ENCODE measurements at regions not wholly inside any gene's neighbourhood (a gene's known extent, or its start where the extent isn't known, plus 50 kb on each side); places are given as distances from the start of the nearest gene placed in this dataset.

DNA sequence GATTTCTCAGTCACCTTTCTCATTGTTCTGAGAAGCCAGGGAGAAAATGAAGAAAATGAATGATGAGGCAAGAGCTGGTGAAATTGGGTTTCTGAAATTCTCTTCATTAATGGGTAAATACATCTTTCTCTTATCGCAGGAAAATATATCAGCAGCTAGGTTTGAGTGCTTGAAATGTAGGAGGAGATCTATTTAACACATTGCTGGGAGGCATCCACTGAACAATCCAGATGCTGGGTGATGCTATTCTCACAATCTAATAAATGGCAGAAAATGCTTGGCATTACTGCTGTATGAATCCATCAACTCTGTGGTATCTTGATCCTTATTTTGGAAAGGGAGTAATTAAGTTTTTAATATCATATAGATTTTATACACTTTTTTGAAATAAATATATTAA lies 199.6 kb upstream of the LRP1B start:
- DNase-seq (ENCODE audit: low read depth in 2 of 2) = no peak

GRCh38 chr2:142325870-142326269 lies 195.1 kb upstream of the LRP1B start:
- DNase-seq (ENCODE audit: low read depth in 2 of 2) = no peak

DNA sequence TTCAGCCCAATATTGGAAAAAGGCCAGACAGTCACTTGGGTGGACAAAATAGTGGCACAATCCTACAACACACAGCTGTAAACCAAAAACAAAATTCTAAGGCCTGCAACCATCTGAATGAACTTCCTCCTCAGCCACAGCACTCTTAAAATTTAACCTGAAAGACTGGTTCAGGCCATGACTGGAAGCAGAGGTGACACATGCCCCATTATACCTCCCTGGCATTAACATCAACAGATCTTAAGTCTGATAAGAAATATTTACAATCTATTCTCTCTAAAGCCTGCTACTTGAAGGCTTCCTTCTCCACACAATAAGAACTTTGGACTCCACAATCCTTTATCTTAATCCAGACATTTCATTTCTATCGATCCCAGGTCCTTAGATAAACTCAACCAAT lies 192.4 kb upstream of the LRP1B start:
- no peak for DNase-seq (ENCODE audit: low read depth in 2 of 2)

DNA sequence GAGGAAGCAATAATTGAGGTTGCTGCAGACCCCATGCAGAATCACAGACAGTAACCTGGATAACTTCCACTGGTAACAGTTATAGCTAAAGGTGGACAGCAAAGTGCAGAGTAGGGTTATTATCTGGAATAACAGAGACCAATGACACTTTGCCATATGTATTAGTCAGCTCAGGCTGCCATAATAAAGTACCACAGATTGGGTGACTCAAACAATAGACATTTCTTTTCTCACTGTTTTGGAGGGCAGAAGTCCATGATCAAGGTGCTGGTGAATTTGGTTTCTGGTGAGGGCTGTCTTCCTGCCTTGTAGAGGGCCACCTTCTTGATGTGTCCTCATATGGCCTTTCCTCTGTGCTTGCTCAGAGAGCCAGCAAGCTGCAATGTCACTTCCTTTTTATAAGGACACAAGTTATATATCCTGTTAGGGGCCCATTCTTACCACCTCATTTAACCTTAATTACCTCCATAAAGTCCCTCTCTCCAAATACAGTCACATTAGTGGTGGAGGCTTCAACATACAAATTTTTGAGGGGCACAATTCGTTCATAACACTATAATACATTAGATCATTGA lies 191.0 kb upstream of the LRP1B start:
- no peak for DNase-seq (ENCODE audit: low read depth in 2 of 2)

GRCh38 chr2:142320067-142320466 lies 189.3 kb upstream of the LRP1B start:
- DNase-seq (ENCODE audit: low read depth in 2 of 2) = no peak

- DNase-seq (ENCODE audit: low read depth in 2 of 2) = no peak
Measured at GRCh38 chr2:142316049-142316448, 185.2 kb upstream of the LRP1B start.

- no peak for DNase-seq (ENCODE audit: low read depth in 2 of 2)
Measured at GRCh38 chr2:142315346-142315745, 184.5 kb upstream of the LRP1B start.

GRCh38 chr2:142314164-142314563 lies 183.3 kb upstream of the LRP1B start:
- no peak for DNase-seq (ENCODE audit: low read depth in 2 of 2)

GRCh38 chr2:142310530-142310929 lies 179.7 kb upstream of the LRP1B start:
- DNase-seq (ENCODE audit: low read depth in 2 of 2) = no peak

- DNase-seq (ENCODE audit: low read depth in 2 of 2) = no peak
Measured at GRCh38 chr2:142308744-142309143, 177.9 kb upstream of the LRP1B start.

DNA sequence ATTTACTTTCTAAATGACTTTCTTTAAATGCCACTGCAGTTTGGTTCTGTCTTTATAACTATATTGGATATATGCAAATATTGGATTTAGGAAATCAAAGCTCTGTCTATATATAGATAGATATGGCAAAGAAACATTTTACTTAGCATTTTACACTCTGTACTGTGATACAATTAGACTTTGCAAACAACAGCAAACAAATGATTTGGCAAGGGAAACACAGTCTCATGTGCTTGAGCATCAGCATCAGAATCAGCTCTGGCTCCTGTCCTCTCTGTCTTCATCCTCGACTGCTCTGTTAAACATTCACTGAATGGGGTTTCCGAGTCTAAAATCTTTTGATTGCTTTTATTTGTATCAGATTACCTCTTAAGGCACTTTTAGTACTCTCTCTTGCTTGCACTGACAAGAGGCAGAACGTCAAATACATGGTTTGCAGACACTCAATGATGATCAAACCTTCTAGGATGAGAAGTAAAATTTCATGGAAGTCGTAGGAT lies 176.8 kb upstream of the LRP1B start:
- DNase-seq (ENCODE audit: low read depth in 2 of 2) = no peak

- DNase-seq (ENCODE audit: low read depth in 2 of 2) = no peak
Measured at GRCh38 chr2:142307086-142307485, 176.3 kb upstream of the LRP1B start.

- peak; percentile 20 to 23 for DNase-seq (ENCODE audit: low read depth in 2 of 2)
Measured at GRCh38 chr2:142306131-142306530, 175.3 kb upstream of the LRP1B start.

GRCh38 chr2:142300517-142300916 lies 169.7 kb upstream of the LRP1B start:
- DNase-seq (ENCODE audit: low read depth in 2 of 2) = no peak

DNA sequence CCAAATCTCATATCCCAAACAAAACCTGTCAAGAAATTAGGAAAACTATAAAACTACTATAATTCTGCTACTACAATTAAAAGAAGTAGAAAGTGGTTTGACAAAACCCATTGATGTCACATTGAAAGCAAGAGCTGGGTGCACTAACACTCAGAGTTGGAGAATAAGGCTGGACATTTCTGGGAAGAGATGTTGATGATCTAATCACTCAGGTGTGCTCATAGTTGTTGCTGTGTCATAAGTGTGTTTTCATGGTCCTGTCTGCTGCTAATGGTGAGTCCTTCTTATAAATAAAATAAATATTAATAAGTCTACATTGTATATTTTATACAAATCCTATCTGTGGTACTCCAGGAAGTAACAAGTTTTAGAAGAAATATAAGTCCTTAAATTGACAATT lies 168.2 kb upstream of the LRP1B start:
- no peak for DNase-seq (ENCODE audit: low read depth in 2 of 2)

DNA sequence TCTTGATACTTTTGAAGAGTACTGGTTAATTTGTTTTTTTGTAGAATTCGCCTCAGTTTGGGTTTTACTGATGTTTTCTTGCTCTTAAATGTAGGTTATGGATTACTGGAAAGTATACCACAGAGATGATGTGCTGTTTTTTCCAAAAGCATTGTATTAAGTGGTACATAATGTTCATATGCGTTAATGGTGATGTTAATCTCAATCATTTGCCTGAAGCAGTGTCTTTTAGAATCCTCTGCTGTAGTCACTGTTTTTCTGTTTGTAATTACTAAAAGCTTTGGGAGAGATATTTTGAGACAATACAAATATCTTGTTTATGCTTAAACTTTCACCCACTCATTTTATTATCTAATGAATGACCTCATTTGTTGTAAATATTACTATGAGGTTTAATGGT lies 163.4 kb upstream of the LRP1B start:
- DNase-seq (ENCODE audit: low read depth in 2 of 2) = no peak

GRCh38 chr2:142291969-142292368 lies 161.2 kb upstream of the LRP1B start:
- peak; percentile 21 to 33 for DNase-seq (ENCODE audit: low read depth in 2 of 2)

- no peak for DNase-seq (ENCODE audit: low read depth in 2 of 2)
Measured at GRCh38 chr2:142290931-142291330, 160.1 kb upstream of the LRP1B start.

- DNase-seq (ENCODE audit: low read depth in 2 of 2) = no peak
Measured at GRCh38 chr2:142286618-142287017, 155.8 kb upstream of the LRP1B start.

DNA sequence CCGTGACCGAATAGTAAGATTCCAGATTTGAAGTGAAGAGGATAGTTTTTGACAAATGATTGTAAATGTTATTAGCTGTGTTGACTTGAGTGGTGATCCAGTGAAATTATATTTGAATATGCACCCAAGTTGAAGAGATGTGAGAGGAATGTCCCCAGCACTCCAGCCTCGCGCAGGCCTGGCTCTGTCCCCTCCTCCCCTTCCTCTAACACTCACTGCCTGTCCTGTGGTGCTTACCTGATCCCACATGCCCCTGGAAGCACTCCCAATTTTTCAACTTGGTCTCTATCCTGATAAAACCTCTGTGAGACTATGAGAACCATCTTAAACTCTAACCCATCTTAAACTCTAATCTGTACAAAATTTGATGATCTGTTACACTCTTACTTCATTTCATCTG lies 154.7 kb upstream of the LRP1B start:
- no peak for DNase-seq (ENCODE audit: low read depth in 2 of 2)

DNA sequence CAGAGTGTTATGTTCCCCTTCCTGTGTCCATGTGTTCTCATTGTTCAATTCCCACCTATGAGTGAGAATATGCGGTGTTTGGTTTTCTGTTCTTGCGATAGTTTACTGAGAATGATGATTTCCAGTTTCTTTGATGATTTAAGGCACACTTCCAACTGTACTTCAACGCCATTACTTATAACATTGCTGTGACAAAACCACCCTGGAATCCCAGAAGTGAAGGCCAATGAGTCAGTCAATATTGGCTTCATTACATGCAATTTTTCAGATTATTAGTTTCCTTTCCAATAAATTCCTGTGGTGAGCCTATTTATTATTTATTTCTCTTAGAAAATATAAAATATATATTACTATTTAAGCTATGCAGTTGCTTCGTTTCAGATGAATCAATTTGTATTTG lies 153.5 kb upstream of the LRP1B start:
- DNase-seq (ENCODE audit: low read depth in 2 of 2) = peak; percentile 51 to 53

DNA sequence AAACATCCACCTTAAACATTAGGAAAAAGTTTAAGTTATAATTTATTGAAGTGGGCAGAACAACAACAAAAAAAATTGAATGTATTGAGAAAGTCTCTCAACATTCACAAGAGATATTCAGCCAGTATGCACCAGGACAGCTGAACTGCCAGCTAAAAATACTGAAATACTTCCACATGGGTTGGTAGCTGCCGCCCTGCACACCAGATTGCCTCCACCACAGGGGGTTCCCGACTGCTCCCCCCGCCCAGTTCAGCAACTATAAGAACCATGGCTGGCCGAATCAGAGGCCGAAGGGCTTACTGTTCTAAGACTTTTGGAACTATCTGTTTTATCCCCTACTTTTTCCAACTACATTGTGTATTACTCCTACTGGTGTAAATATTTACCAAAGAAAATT lies 150.0 kb upstream of the LRP1B start:
- no peak for DNase-seq (ENCODE audit: low read depth in 2 of 2)

DNA sequence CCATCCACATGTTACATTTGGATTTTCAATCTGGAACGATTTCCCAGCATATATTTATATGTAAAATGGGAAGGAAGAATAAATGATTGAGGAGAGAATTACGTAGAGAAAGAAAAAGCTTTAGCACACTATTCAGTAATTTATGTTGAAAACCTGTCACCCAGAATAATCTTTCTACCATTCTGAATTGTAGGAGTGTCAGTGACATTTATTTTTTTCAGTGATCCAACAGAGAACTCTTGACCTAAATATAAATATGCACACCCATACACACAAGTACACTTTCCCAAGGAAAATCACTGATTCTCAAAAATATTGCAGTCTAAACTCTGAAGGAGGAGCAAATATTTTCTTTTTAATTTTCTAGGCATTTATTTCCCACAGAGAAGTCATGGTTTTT lies 140.2 kb upstream of the LRP1B start:
- DNase-seq (ENCODE audit: low read depth in 2 of 2) = no peak

- no peak for DNase-seq (ENCODE audit: low read depth in 2 of 2)
Measured at GRCh38 chr2:142270291-142270690, 139.5 kb upstream of the LRP1B start.

Data from fibroblast of skin of left quadriceps (primary cell).